Ishikawa (cell line): ENCODE measurements at regions not wholly inside any gene's neighbourhood (a gene's known extent, or its start where the extent isn't known, plus 50 kb on each side); places are given as distances from the start of the nearest gene placed in this dataset.

ENCODE experiments used
- CEBPB ChIP-seq: IDR thresholded peaks from 2 replicates; pipeline ENCODE4 v1.6.1; 2012
- CREB1 ChIP-seq: IDR thresholded peaks from 2 replicates; pipeline ENCODE4 v1.6.1; 2012; ENCODE audit warnings: low read depth
- EP300 ChIP-seq: IDR thresholded peaks from 2 replicates; pipeline ENCODE4 v1.6.1; 2012; ENCODE audit warnings: borderline replicate concordance
- RAD21 ChIP-seq: IDR thresholded peaks from 2 replicates; pipeline ENCODE4 v1.6.1; 2012; ENCODE audit warnings: low read depth
- TCF12 ChIP-seq: IDR thresholded peaks from 2 replicates; pipeline ENCODE4 v1.6.1; 2012; ENCODE audit warnings: low read depth
- YY1 ChIP-seq: IDR thresholded peaks from 2 replicates; pipeline ENCODE4 v1.6.1; 2012; ENCODE audit warnings: low read depth
- TF ChIP-seq, protein P1 (sequence below): IDR thresholded peaks from 2 replicates; pipeline ENCODE4 v1.6.1; 2012

DNA sequence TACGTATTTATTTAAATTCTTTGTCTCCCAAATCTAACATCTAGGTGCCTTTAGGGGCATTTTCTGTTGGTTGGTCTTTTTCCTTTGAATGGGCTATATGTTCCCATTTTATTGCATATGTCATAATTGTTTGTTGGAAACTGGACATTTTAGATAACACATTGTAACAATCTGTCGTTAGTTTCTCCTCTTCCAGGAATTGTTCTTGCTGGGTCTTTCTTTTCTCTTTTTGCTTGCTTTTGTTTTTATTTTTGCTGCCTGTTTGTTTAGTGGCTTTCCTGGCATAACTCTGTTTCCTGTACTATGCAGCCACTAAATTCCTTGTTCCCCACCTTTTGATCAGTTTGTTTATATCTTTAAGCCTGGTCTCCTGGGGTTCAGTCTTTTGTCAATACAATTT lies 244.3 kb upstream of the RTL1 start:
- TF ChIP-seq CEBPB = no peak
- TF ChIP-seq RAD21 = no peak
- no peak for TF ChIP-seq YY1
- TF ChIP-seq, protein P1, sequence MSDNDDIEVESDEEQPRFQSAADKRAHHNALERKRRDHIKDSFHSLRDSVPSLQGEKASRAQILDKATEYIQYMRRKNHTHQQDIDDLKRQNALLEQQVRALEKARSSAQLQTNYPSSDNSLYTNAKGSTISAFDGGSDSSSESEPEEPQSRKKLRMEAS = no peak
- no peak for TF ChIP-seq EP300
- no peak for TF ChIP-seq TCF12
- no peak for TF ChIP-seq CREB1
